ENCODE measurements at regions not wholly inside any gene's neighbourhood (a gene's known extent, or its start where the extent isn't known, plus 50 kb on each side); places are given as distances from the start of the nearest gene placed in this dataset.

DNA sequence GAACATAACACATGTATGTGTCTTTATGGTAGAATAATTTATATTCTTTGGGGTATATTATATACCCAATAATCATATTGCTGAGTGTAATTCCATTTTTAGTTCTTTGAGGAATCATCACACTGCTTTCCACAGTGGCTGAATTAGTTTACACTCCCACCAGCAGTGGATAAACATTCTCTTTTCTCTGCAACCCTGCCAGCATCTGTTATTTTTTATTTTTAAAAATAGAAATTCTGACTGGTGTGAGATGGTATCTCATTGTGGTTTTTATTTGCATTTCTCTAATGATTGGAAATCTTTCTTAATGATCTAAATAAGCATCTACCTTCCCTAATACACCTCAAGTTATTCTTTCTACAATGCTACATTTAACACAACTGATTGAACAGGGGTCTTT lies 346.2 kb upstream of the LYPLAL1 start:
- intact Hi-C loops (cut with DNase I): no loop called here
- TF ChIP-seq EP300 (IDR thresholded peaks at IDR 0.05) (no peak), POLR2A (IDR thresholded peaks at IDR 0.05) (no peak), CTCF (IDR thresholded peaks at IDR 0.05) (no peak)
- no peak for DNase-seq

GRCh38 chr1:218828125-218828650 lies 345.5 kb upstream of the LYPLAL1 start:
- Histone ChIP-seq H3K27me3 (no peaks in the 10 kb centered on the region), H3K36me3 (no peaks in the 10 kb centered on the region), H3K9me3 (no peaks in the 10 kb centered on the region), H3K27ac (no peak overlapping the region), H3K4me1 (ENCODE audit: insufficient read depth) (no peaks in the 10 kb centered on the region), H3K4me3 (no peak overlapping the region)
- DNase-seq: no peak
- WGBS, 3 donors: 76 to 87% (median 85%) methylated on average over 3 of the region's 3 CpGs
- intact Hi-C loops (cut with DNase I): no loop called here
- TF ChIP-seq EP300 (IDR thresholded peaks at IDR 0.05) (no peak), CTCF (IDR thresholded peaks at IDR 0.05) (no peak), POLR2A (IDR thresholded peaks at IDR 0.05) (no peak)

More for the DNA sequence above, 346.2 kb upstream of the LYPLAL1 start:
- H3K27ac ChIP-seq: no peak overlapping the region
- H3K27me3 ChIP-seq: no peaks in the 10 kb centered on the region
- no peaks in the 10 kb centered on the region for H3K4me1 ChIP-seq (ENCODE audit: insufficient read depth)
- H3K36me3 ChIP-seq: no peaks in the 10 kb centered on the region
- H3K4me3 ChIP-seq: no peak overlapping the region
- no peaks in the 10 kb centered on the region for H3K9me3 ChIP-seq

GRCh38 chr1:218829097-218829496 lies 344.6 kb upstream of the LYPLAL1 start:
- intact Hi-C loops (cut with DNase I): no loop called here
- Histone ChIP-seq H3K4me3 (no peak overlapping the region), H3K27me3 (no peaks in the 10 kb centered on the region), H3K36me3 (no peaks in the 10 kb centered on the region), H3K4me1 (ENCODE audit: insufficient read depth) (no peaks in the 10 kb centered on the region), H3K27ac (no peak overlapping the region), H3K9me3 (no peaks in the 10 kb centered on the region)
- DNase-seq: no peak
- WGBS, 3 donors: 72 to 89% (median 73%) methylated on average over 3 of the region's 3 CpGs
- TF ChIP-seq CTCF (IDR thresholded peaks at IDR 0.05) (no peak), EP300 (IDR thresholded peaks at IDR 0.05) (no peak), POLR2A (IDR thresholded peaks at IDR 0.05) (no peak)

DNA sequence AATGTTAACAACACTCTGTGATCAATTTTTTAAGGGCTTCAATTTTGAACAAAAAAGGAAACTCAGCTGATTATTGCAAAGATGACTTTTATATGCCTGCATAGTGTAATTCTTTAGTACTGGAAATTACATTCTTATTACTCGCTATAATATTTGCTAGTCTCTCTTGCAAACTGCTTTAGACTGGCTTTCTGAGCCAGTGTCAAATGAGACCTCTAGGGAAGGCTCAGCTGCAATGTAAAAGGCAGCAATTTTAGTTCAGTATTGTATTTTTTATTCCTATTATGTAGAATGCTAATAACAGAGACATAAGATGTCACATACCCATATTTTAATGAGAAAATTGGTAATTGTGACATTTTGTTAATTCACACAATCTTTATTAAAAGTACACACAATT lies 338.1 kb upstream of the LYPLAL1 start:
- H3K4me1 ChIP-seq (ENCODE audit: insufficient read depth): no peaks in the 10 kb centered on the region
- no peaks in the 10 kb centered on the region for H3K36me3 ChIP-seq
- WGBS, 3 donors: 94 to 100% (median 98%) methylated on average over 1 of the region's 1 CpG
- TF ChIP-seq POLR2A (IDR thresholded peaks at IDR 0.05) (no peak), CTCF (IDR thresholded peaks at IDR 0.05) (no peak), EP300 (IDR thresholded peaks at IDR 0.05) (no peak)
- intact Hi-C loops (cut with DNase I): no loop called here
- no peaks in the 10 kb centered on the region for H3K9me3 ChIP-seq
- no peaks in the 10 kb centered on the region for H3K27me3 ChIP-seq
- DNase-seq: no peak
- H3K4me3 ChIP-seq: no peak overlapping the region
- no peak overlapping the region for H3K27ac ChIP-seq

Data from ovary (tissue), 7 donors.